GM12878 (cell line): ENCODE measurements at regions not wholly inside any gene's neighbourhood (a gene's known extent, or its start where the extent isn't known, plus 50 kb on each side); places are given as distances from the start of the nearest gene placed in this dataset.

Experiments
- ESRRA ChIP-seq: IDR thresholded peaks from 2 replicates; pipeline ENCODE4 v1.6.1; 2012; ENCODE audit warnings: mild to moderate bottlenecking, low read length, improper control_type of control experiment
- GATAD2B ChIP-seq: fragments of 450-650 bp; conservative IDR thresholded peaks from 2 replicates; pipeline ENCODE4 v1.6.1; 2017; ENCODE audit warnings: low read depth, mild to moderate bottlenecking, moderate library complexity
- JUND ChIP-seq: IDR thresholded peaks from 2 replicates; pipeline ENCODE4 v1.6.1; 2012; ENCODE audit warnings: low read depth, mild to moderate bottlenecking, low read length, improper control_type of control experiment, moderate library complexity
- NFYA ChIP-seq: IDR thresholded peaks from 2 replicates; pipeline ENCODE4 v1.6.1; 2011; ENCODE audit warnings: low read depth, mild to moderate bottlenecking, low read length, improper control_type of control experiment, borderline replicate concordance
- NFYB ChIP-seq: IDR thresholded peaks from 2 replicates; pipeline ENCODE4 v1.6.1; 2011; ENCODE audit warnings: low read depth, mild to moderate bottlenecking, low read length, improper control_type of control experiment, moderate library complexity; ENCODE audit not compliant: insufficient read depth
- POLR2A ChIP-seq: IDR thresholded peaks from 2 replicates; pipeline ENCODE4 v1.6.1; 2011; ENCODE audit warnings: low read depth, mild to moderate bottlenecking, low read length
- POLR2AphosphoS5 ChIP-seq: IDR thresholded peaks from 2 replicates; pipeline ENCODE4 v1.6.1; 2011; ENCODE audit warnings: mild to moderate bottlenecking, low read length, inconsistent platforms
- TCF12 ChIP-seq: IDR thresholded peaks from 2 replicates; pipeline ENCODE4 v1.6.1; 2011; ENCODE audit warnings: low read depth, mild to moderate bottlenecking, low read length
- TCF7 ChIP-seq: IDR thresholded peaks from 2 replicates; pipeline ENCODE4 v1.6.1; 2014; ENCODE audit warnings: antibody characterized with exemption, borderline replicate concordance
- USF2 ChIP-seq: IDR thresholded peaks from 2 replicates; pipeline ENCODE4 v1.6.1; 2011; ENCODE audit warnings: low read depth, low read length, improper control_type of control experiment, borderline replicate concordance
- ZSCAN29 ChIP-seq: fragments of 450-650 bp; IDR thresholded peaks from 2 replicates; pipeline ENCODE4 v1.6.1; 2017; ENCODE audit warnings: mild to moderate bottlenecking, moderate library complexity
- TF ChIP-seq, protein P1 (sequence below): fragments of 150-350 bp; IDR thresholded peaks from 2 replicates; pipeline ENCODE4 v1.6.1; 2016; ENCODE audit warnings: low read depth, low read length

DNA sequence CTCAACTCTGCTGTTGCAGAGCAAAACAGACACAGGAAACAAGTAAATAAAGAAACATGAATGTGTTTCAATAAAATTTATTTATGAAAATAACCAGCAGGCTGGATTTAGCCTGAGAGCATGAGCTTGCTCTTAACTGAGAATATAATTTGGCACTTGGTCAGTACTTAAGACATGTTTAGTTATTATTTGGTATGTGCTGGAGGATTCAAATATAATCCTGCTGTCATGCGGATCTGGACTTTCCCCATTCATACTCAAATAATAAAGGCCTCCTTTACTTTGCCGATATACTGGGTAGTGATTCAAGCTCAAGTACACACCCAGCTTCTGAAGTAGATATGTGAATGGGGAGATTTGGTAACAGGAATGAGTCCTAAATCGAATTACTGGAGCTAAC is 465.5 kb upstream of the HS3ST1 start:
- no peak for TF ChIP-seq NFYB
- TF ChIP-seq, protein P1, sequence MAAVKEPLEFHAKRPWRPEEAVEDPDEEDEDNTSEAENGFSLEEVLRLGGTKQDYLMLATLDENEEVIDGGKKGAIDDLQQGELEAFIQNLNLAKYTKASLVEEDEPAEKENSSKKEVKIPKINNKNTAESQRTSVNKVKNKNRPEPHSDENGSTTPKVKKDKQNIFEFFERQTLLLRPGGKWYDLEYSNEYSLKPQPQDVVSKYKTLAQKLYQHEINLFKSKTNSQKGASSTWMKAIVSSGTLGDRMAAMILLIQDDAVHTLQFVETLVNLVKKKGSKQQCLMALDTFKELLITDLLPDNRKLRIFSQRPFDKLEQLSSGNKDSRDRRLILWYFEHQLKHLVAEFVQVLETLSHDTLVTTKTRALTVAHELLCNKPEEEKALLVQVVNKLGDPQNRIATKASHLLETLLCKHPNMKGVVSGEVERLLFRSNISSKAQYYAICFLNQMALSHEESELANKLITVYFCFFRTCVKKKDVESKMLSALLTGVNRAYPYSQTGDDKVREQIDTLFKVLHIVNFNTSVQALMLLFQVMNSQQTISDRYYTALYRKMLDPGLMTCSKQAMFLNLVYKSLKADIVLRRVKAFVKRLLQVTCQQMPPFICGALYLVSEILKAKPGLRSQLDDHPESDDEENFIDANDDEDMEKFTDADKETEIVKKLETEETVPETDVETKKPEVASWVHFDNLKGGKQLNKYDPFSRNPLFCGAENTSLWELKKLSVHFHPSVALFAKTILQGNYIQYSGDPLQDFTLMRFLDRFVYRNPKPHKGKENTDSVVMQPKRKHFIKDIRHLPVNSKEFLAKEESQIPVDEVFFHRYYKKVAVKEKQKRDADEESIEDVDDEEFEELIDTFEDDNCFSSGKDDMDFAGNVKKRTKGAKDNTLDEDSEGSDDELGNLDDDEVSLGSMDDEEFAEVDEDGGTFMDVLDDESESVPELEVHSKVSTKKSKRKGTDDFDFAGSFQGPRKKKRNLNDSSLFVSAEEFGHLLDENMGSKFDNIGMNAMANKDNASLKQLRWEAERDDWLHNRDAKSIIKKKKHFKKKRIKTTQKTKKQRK = no peak
- no peak for TF ChIP-seq NFYA
- no peak for TF ChIP-seq TCF7
- no peak for TF ChIP-seq GATAD2B
- no peak for TF ChIP-seq JUND
- no peak for TF ChIP-seq POLR2A
- TF ChIP-seq POLR2AphosphoS5 = no peak
- no peak for TF ChIP-seq TCF12
- TF ChIP-seq USF2 = no peak
- no peak for TF ChIP-seq ZSCAN29
- TF ChIP-seq ESRRA = no peak
